ENCODE measurements at regions not wholly inside any gene's neighbourhood (a gene's known extent, or its start where the extent isn't known, plus 50 kb on each side); places are given as distances from the start of the nearest gene placed in this dataset.

DNA sequence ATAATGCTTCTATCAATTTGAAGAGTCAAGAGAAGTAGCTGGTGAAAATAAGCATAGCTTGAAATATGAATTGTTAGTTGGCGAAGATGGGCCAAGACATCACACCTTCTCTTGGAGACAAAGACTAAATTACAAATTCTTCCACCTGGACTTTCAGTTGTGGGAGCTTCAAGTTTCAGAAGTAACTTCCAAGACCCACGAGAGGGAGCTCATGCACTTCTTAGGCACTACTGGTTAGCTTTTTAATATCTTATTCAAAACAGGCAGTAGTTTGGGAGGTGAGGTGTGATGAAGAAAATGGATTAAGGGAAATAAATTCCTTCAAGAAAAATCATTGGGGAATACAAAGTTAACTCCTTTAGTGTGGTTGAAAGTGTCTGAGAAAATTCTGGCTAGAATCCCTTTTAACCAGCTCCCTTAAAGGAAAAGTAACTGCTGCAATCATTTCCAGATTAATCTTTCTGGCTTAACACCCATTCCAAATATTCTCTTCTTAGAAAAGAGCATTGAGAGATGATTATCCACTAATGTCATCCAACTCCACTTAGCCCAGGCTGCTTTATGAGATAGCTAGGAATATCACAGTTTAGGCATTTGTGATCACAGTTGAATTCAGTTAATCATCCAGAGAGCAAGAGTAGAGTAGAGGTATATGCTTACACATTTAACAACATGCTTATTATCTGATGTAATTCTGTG, 139.5 kb upstream of the DMRTA1 start:
- ChIA-PET POLR2A (no interaction called here), CTCF (interaction anchor here (1.0 to 1.5 kb wide), 3 partner anchors 9 to 151 kb away, joined by 3 to 8 read pairs (median 4); no protein-coding TSS in a partner anchor)
- H3K27ac Mint-ChIP-seq: no peak overlapping the region
- no peaks in the 10 kb centered on the region for H3K9me3 Mint-ChIP-seq (ENCODE audit: insufficient read depth)
- no peak overlapping the region for H3K4me3 ChIP-seq (ENCODE audit: control extremely low read depth in 1 of 5, extremely low read depth in 1 of 5, insufficient read depth in 1 of 5, low read depth in 2 of 5, low read length in 4 of 5)
- no peaks in the 10 kb centered on the region for H3K4me1 Mint-ChIP-seq
- no peaks in the 10 kb centered on the region for H4K20me1 ChIP-seq (ENCODE audit: control insufficient read depth, insufficient read depth, low read length, poor library complexity, severe bottlenecking)
- H3K36me3 ChIP-seq (replicated peaks in 1 of 2; ENCODE audit: control extremely low read depth in 1 of 2, control insufficient read depth in 1 of 2, extremely low read depth in 1 of 2, insufficient read depth in 2 of 2, low read length in 1 of 2): no peaks in the 10 kb centered on the region
- no peak overlapping the region for H3K4me3 Mint-ChIP-seq
- peaks cover 0 to 8% (median 0%) of the 10 kb centered on the region in 4 experiments for H3K27me3 ChIP-seq (replicated peaks in 1 of 4; ENCODE audit: control extremely low read depth in 1 of 4, control insufficient read depth in 3 of 4, insufficient read depth in 4 of 4, low read length in 3 of 4)
- no CpG with 5 or more reads among the region's 2 CpGs for WGBS (ENCODE audit: insufficient coverage)
- no peak overlapping the region for H3K4me2 ChIP-seq (replicated peaks; ENCODE audit: low read depth, low read length, poor library complexity, severe bottlenecking)
- TF ChIP-seq, protein P1, sequence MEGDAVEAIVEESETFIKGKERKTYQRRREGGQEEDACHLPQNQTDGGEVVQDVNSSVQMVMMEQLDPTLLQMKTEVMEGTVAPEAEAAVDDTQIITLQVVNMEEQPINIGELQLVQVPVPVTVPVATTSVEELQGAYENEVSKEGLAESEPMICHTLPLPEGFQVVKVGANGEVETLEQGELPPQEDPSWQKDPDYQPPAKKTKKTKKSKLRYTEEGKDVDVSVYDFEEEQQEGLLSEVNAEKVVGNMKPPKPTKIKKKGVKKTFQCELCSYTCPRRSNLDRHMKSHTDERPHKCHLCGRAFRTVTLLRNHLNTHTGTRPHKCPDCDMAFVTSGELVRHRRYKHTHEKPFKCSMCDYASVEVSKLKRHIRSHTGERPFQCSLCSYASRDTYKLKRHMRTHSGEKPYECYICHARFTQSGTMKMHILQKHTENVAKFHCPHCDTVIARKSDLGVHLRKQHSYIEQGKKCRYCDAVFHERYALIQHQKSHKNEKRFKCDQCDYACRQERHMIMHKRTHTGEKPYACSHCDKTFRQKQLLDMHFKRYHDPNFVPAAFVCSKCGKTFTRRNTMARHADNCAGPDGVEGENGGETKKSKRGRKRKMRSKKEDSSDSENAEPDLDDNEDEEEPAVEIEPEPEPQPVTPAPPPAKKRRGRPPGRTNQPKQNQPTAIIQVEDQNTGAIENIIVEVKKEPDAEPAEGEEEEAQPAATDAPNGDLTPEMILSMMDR (IDR thresholded peaks at IDR 0.05): peak; percentile 20
- TF ChIP-seq EZH2 (IDR thresholded peaks at IDR 0.05; ENCODE audit: borderline replicate concordance, insufficient read depth, low read depth, low read length, poor library complexity, severe bottlenecking): no peak
- DNase-seq (no peak), ATAC-seq (ENCODE audit: low read depth) (no peak)
- intact Hi-C loops (cut with micrococcal nuclease): no loop called here
- no peaks in the 10 kb centered on the region for H3K4me1 ChIP-seq (ENCODE audit: control insufficient read depth in 2 of 2, insufficient read depth in 2 of 2, low read length in 2 of 2)
- H3K27ac ChIP-seq (ENCODE audit: low read length in 2 of 2): no peak overlapping the region
- H3K27me3 Mint-ChIP-seq: peaks cover 28% of the 10 kb centered on the region
- no peaks in the 10 kb centered on the region for H3K9me3 ChIP-seq (ENCODE audit: control extremely low read depth in 1 of 3, control insufficient read depth in 2 of 3, insufficient read depth in 1 of 3, low read length in 2 of 3)
- H3K9ac ChIP-seq (ENCODE audit: low read length): no peak overlapping the region
- no peak overlapping the region for H2AFZ ChIP-seq (ENCODE audit: insufficient read depth, low read depth, low read length, poor library complexity, severe bottlenecking)
- H3K79me2 ChIP-seq (ENCODE audit: control insufficient read depth, insufficient read depth, low read length): no peaks in the 10 kb centered on the region

DNA sequence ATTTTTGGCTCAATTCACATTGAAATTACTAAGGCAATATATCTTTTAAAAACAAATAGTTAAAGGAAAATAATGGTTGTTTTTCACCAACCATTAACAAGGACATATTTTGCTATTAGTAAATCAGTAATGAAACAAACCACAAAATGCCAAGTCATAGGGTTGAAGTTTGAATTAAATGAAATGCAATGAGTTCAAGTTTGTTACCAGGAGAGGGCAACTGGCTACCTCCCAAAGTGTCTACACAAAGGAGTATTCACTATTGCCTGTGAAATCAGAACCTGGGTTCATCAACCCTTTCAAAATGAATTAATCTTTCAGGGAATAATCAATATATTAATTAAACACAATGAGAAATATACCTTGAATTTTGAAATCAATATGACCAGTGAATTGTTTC, 138.4 kb upstream of the DMRTA1 start:
- Histone ChIP-seq H3K27me3 (replicated peaks in 1 of 4; ENCODE audit: control extremely low read depth in 1 of 4, control insufficient read depth in 3 of 4, insufficient read depth in 4 of 4, low read length in 3 of 4) (peaks cover 0 to 4% (median 0%) of the 10 kb centered on the region in 4 experiments), H2AFZ (ENCODE audit: insufficient read depth, low read depth, low read length, poor library complexity, severe bottlenecking) (no peak overlapping the region), H3K4me3 (ENCODE audit: control extremely low read depth in 1 of 5, extremely low read depth in 1 of 5, insufficient read depth in 1 of 5, low read depth in 2 of 5, low read length in 4 of 5) (no peak overlapping the region), H3K79me2 (ENCODE audit: control insufficient read depth, insufficient read depth, low read length) (no peaks in the 10 kb centered on the region), H3K9ac (ENCODE audit: low read length) (no peak overlapping the region), H3K36me3 (replicated peaks in 1 of 2; ENCODE audit: control extremely low read depth in 1 of 2, control insufficient read depth in 1 of 2, extremely low read depth in 1 of 2, insufficient read depth in 2 of 2, low read length in 1 of 2) (no peaks in the 10 kb centered on the region), H3K4me2 (replicated peaks; ENCODE audit: low read depth, low read length, poor library complexity, severe bottlenecking) (no peak overlapping the region), H3K4me1 (ENCODE audit: control insufficient read depth in 2 of 2, insufficient read depth in 2 of 2, low read length in 2 of 2) (no peaks in the 10 kb centered on the region), H3K9me3 (ENCODE audit: control extremely low read depth in 1 of 3, control insufficient read depth in 2 of 3, insufficient read depth in 1 of 3, low read length in 2 of 3) (no peaks in the 10 kb centered on the region), H4K20me1 (ENCODE audit: control insufficient read depth, insufficient read depth, low read length, poor library complexity, severe bottlenecking) (no peaks in the 10 kb centered on the region), H3K27ac (ENCODE audit: low read length in 2 of 2) (no peak overlapping the region)
- Mint-ChIP-seq H3K4me3 (no peak overlapping the region), H3K9me3 (ENCODE audit: insufficient read depth) (no peaks in the 10 kb centered on the region), H3K27ac (no peak overlapping the region), H3K4me1 (no peaks in the 10 kb centered on the region), H3K27me3 (peaks cover 22% of the 10 kb centered on the region)
- ChIA-PET CTCF (interaction anchor here (1.5 kb wide), 1 partner anchor 150 kb away, joined by 3 read pairs; no protein-coding TSS in a partner anchor), POLR2A (no interaction called here)
- intact Hi-C loops (cut with micrococcal nuclease): no loop called here
- TF ChIP-seq, protein P1 (IDR thresholded peaks at IDR 0.05): no peak
- TF ChIP-seq EZH2 (IDR thresholded peaks at IDR 0.05; ENCODE audit: borderline replicate concordance, insufficient read depth, low read depth, low read length, poor library complexity, severe bottlenecking): no peak
- DNase-seq (no peak), ATAC-seq (ENCODE audit: low read depth) (no peak)
